IMR-90 (cell line): ENCODE measurements at regions not wholly inside any gene's neighbourhood (a gene's known extent, or its start where the extent isn't known, plus 50 kb on each side); places are given as distances from the start of the nearest gene placed in this dataset.

Experiments
- CEBPB ChIP-seq: IDR thresholded peaks from 2 replicates; pipeline ENCODE4 v1.6.1; 2012; ENCODE audit warnings: low read depth, low read length, improper control_type of control experiment
- CHD1 ChIP-seq: IDR thresholded peaks from 2 replicates; pipeline ENCODE4 v1.6.1; 2012; ENCODE audit warnings: low read depth, low read length, improper control_type of control experiment
- CTCF ChIP-seq: conservative IDR thresholded peaks from 2 replicates; pipeline ENCODE4 v1.5.1; 2012; ENCODE audit warnings: mild to moderate bottlenecking, low read depth, low read length, improper control_type of control experiment
- ELK1 ChIP-seq: fragments of 150-350 bp; IDR thresholded peaks from 2 replicates; pipeline ENCODE4 v1.6.1; 2016; ENCODE audit warnings: low read depth, mild to moderate bottlenecking, low read length, moderate library complexity, borderline replicate concordance
- FOS ChIP-seq: fragments of 150-350 bp; IDR thresholded peaks from 2 replicates; pipeline ENCODE4 v1.6.1; 2016; ENCODE audit warnings: low read depth, low read length
- POLR2A ChIP-seq: IDR thresholded peaks from 2 replicates; pipeline ENCODE4 v1.6.1; 2012; ENCODE audit warnings: mild to moderate bottlenecking, low read depth, low read length
- RAD21 ChIP-seq: IDR thresholded peaks from 2 replicates; pipeline ENCODE4 v1.6.1; 2012; ENCODE audit warnings: low read length, improper control_type of control experiment
- RCOR1 ChIP-seq: IDR thresholded peaks from 2 replicates; pipeline ENCODE4 v1.6.1; 2012; ENCODE audit warnings: mild to moderate bottlenecking, low read length, improper control_type of control experiment; ENCODE audit not compliant: insufficient replicate concordance
- RFX5 ChIP-seq: IDR thresholded peaks from 2 replicates; pipeline ENCODE4 v1.8.0; 2012; ENCODE audit warnings: low read depth, mild to moderate bottlenecking, low read length, moderate library complexity
- SMC3 ChIP-seq: fragments of 150-350 bp; IDR thresholded peaks from 2 replicates; pipeline ENCODE4 v1.6.1; 2016; ENCODE audit warnings: low read depth, mild to moderate bottlenecking, antibody characterized with exemption, low read length, moderate library complexity

- TF ChIP-seq FOS (no peak), ELK1 (no peak), CHD1 (no peak), RCOR1 (no peak), RFX5 (no peak), POLR2A (no peak), CTCF (no peak), RAD21 (no peak), CEBPB (no peak), SMC3 (no peak)
Measured at GRCh38 chr3:159627634-159628033, 361.0 kb upstream of the IL12A start.
